ENCODE measurements at regions not wholly inside any gene's neighbourhood (a gene's known extent, or its start where the extent isn't known, plus 50 kb on each side); places are given as distances from the start of the nearest gene placed in this dataset.

- Histone ChIP-seq H3K36me3 (ENCODE audit: control insufficient read depth in 2 of 2, extremely low read depth in 1 of 2, insufficient read depth in 2 of 2, low read length in 2 of 2) (no peaks in the 10 kb centered on the region), H3K4me2 (ENCODE audit: insufficient read depth, low read length) (no peak overlapping the region), H3K4me3 (replicated peaks in 1 of 3; ENCODE audit: insufficient read depth in 1 of 3, low read depth in 1 of 3, low read length in 3 of 3) (no peak overlapping the region), H3K9me3 (replicated peaks; ENCODE audit: control insufficient read depth, insufficient read depth, low read length) (peaks cover 2% of the 10 kb centered on the region), H4K20me1 (replicated peaks; ENCODE audit: control insufficient read depth, extremely low read depth, insufficient read depth, low read length) (no peaks in the 10 kb centered on the region), H3K79me2 (ENCODE audit: control insufficient read depth, insufficient read depth, low read length) (no peaks in the 10 kb centered on the region), H3K4me1 (ENCODE audit: control insufficient read depth, extremely low read depth, insufficient read depth, low read length) (no peaks in the 10 kb centered on the region), H3K9ac (replicated peaks; ENCODE audit: extremely low read depth, insufficient read depth, low read length) (no peak overlapping the region), H3K9me1 (replicated peaks; ENCODE audit: control insufficient read depth, extremely low read depth, insufficient read depth, low read length) (no peaks in the 10 kb centered on the region), H3K27ac (ENCODE audit: insufficient read depth, low read depth, low read length) (no peak overlapping the region), H3K27me3 (ENCODE audit: control insufficient read depth in 2 of 2, insufficient read depth in 2 of 2, low read length in 2 of 2) (no peaks in the 10 kb centered on the region), H2AFZ (ENCODE audit: low read depth, low read length) (no peak overlapping the region)
- no TSS peak for BruUV-seq (replicated peaks)
- dilution Hi-C loops (cut with MboI; ENCODE audit: extremely low pct_ligation_motif_present, low sequenced_read_pairs) (no loop called here), intact Hi-C loops (cut with micrococcal nuclease) (no loop called here)
- TF ChIP-seq MAX (IDR thresholded peaks at IDR 0.05; ENCODE audit: insufficient read depth, insufficient read length) (no peak), FOS (IDR thresholded peaks at IDR 0.05; ENCODE audit: borderline replicate concordance, insufficient read depth, low read length) (no peak), CTCF (IDR thresholded peaks at IDR 0.05; ENCODE audit: extremely low read depth in 1 of 2, insufficient read depth in 1 of 2, low read depth in 1 of 2, low read length in 2 of 2) (no peak), POLR2A (IDR thresholded peaks at IDR 0.05; ENCODE audit: low read depth, low read length) (no peak), MYC (IDR thresholded peaks at IDR 0.05; ENCODE audit: low read depth, low read length) (no peak), JUN (IDR thresholded peaks at IDR 0.05; ENCODE audit: borderline replicate concordance, insufficient read depth, insufficient read length, low read depth) (no peak), GATA2 (IDR thresholded peaks at IDR 0.05; ENCODE audit: insufficient read depth, insufficient read length, low read depth, low read length) (no peak), EZH2 (IDR thresholded peaks at IDR 0.05; ENCODE audit: borderline replicate concordance, low read depth, low read length, severe bottlenecking) (no peak), POLR2AphosphoS5 (IDR thresholded peaks at IDR 0.05; ENCODE audit: insufficient read depth, low read depth, low read length) (no peak)
- DNase-seq (ENCODE audit: low read depth, low spot score) (no peak), FAIRE-seq (no peak)
- ChIA-PET CTCF (no interaction called here), POLR2A (no interaction called here)
Measured at GRCh38 chr2:128967646-128968045, 649.0 kb upstream of the HS6ST1 start.
